Astrocyte of the cerebellum (primary cell): ENCODE measurements at regions not wholly inside any gene's neighbourhood (a gene's known extent, or its start where the extent isn't known, plus 50 kb on each side); places are given as distances from the start of the nearest gene placed in this dataset.

ENCODE experiments used
- DNase-seq: peaks from one replicate; pipeline ENCODE4 v3.0.0-alpha.2; 2011; ENCODE audit warnings: low read depth
- H3K4me3 ChIP-seq: 2 replicates; pipeline ENCODE4 v1.5.1; 2011; ENCODE audit warnings: mild to moderate bottlenecking, low read depth, low read length, moderate library complexity
- CTCF ChIP-seq: IDR thresholded peaks from 2 replicates; pipeline ENCODE4 v1.5.1; 2012; ENCODE audit warnings: low read length, low read depth, moderate library complexity, mild to moderate bottlenecking; ENCODE audit errors: missing control alignments
- in situ Hi-C: cut with HindIII; loops from 2 replicates; pipeline ENCODE4 v1.10.0; 2017; ENCODE audit warnings: low sequenced_read_pairs

GRCh38 chr11:11129118-11129517 lies 223.9 kb downstream of the CSNK2A3 start:
- TF ChIP-seq CTCF = no peak
- DNase-seq = no peak
- in situ Hi-C loops = no loop called here
- no peak overlapping the region for H3K4me3 ChIP-seq

DNA sequence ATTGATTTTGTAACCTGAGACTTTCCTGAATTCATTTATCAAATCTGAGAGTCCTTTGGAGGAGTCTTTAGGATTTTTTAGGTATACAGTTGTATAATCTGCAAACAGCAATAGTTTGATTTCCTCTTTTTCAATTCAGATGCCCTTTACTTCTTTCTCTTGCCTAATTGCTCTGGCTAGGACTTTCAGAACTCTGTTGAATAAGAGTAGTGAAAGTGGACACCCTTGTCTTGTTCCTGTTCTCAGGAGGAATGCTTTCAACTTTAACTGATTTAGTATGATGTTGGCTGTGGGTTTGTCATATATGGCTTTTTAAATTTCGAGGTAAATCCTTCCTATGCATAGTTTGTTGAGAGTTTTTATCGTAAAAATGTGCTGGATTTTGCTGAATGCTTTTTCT lies 227.4 kb downstream of the CSNK2A3 start:
- TF ChIP-seq CTCF = no peak
- in situ Hi-C loops = no loop called here
- no peak overlapping the region for H3K4me3 ChIP-seq
- no peak for DNase-seq

- in situ Hi-C loops = no loop called here
- no peak for DNase-seq
- H3K4me3 ChIP-seq = no peak overlapping the region
Observed at GRCh38 chr11:11122749-11123148, 230.3 kb downstream of the CSNK2A3 start.

DNA sequence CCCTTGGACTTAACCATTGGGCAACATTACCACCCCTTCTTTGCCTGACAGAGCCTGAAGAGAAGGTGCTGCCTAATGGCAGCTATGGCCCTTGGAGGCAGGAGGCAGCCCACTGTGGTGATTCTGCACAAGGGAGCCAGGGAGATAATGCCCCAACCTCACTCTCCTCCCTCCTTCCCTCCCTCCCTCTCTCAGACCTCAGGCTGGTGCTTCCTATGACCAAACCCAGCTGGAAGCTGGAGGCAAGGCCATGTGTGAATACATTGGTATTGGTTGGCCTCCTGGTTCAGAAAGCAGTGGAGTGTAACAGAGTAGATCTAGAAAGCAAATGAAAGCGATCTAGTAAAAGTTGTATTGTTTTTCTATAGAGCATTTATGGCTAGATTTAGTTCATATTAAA lies 233.1 kb downstream of the CSNK2A3 start:
- no peak for TF ChIP-seq CTCF
- in situ Hi-C loops = no loop called here
- DNase-seq = no peak
- H3K4me3 ChIP-seq = no peak overlapping the region

More at GRCh38 chr11:11122749-11123148, 230.3 kb downstream of the CSNK2A3 start:
- TF ChIP-seq CTCF = no peak

DNA sequence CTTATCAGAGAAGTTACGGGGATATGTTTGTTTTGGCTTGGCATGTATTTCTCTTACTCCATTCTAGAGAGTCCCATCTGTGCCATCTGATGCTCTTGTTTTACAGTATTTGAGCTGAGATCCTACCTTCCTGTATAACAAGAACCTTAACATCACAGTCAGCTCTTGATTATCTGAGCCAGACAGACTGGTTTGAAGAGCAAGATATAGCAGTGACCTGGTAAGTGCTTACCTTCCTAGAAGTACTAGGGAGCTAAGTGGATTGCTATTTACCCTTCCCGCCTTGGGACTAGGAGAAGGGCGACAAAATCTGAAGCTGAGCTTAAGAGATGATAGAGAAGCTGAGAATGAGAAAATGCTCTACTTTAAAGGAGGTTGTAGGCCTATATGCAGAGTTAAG lies 235.3 kb downstream of the CSNK2A3 start:
- no peak for TF ChIP-seq CTCF
- in situ Hi-C loops = no loop called here
- DNase-seq = no peak
- no peak overlapping the region for H3K4me3 ChIP-seq

GRCh38 chr11:11115475-11115874 lies 237.6 kb downstream of the CSNK2A3 start:
- TF ChIP-seq CTCF = no peak
- in situ Hi-C loops = no loop called here
- no peak for DNase-seq

DNA sequence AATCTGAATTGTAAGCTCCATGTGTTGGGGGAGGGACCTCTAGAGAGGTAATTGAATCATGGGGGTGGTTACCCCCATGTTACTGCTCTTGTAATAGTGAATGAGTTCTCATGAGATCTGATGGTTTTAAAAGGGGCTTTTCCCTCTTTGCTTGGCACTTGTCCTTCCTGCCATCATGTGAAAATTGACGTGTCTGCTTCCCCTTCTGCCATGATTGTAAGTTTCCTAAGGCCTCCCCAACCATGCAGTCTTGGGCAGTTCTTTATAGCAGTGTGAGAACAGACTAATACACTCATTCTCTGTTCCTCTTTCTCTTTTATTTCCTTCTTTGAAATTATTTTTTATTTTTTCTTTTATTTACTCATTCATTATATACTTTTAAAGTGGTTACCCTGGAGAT lies 239.4 kb downstream of the CSNK2A3 start:
- no peak overlapping the region for H3K4me3 ChIP-seq
- no peak for TF ChIP-seq CTCF
- in situ Hi-C loops = no loop called here
- no peak for DNase-seq

More at GRCh38 chr11:11115475-11115874, 237.6 kb downstream of the CSNK2A3 start:
- no peak overlapping the region for H3K4me3 ChIP-seq
